HCT116 (cell line): ENCODE measurements at regions not wholly inside any gene's neighbourhood (a gene's known extent, or its start where the extent isn't known, plus 50 kb on each side); places are given as distances from the start of the nearest gene placed in this dataset.

ENCODE experiments used
- CTCF ChIP-seq, 3 experiments: fragments of 200-600 bp in 1 of 3; sonication (generic) in 1 of 3; IDR thresholded peaks in 2 of 3; conservative IDR thresholded peaks in 1 of 3; 2 replicates each; pipeline ENCODE4 v1.5.1; 2012 to 2017; ENCODE audit warnings: low read depth in 2 of 3, low read length in 2 of 3, antibody characterized with exemption in 1 of 3, borderline replicate concordance in 1 of 3, control low read depth in 1 of 3, mild to moderate bottlenecking in 1 of 3, mixed read lengths in 1 of 3, mixed run types in 1 of 3, moderate library complexity in 1 of 3; ENCODE audit not compliant: insufficient read depth in 1 of 3
- POLR2A ChIP-seq: IDR thresholded peaks from 2 replicates; pipeline ENCODE4 v1.7.0; 2011; ENCODE audit warnings: borderline replicate concordance; ENCODE audit not compliant: insufficient read depth, insufficient read length; ENCODE audit errors: extremely low read depth
- POLR2AphosphoS5 ChIP-seq: IDR thresholded peaks from 2 replicates; pipeline ENCODE4 v1.6.1; 2011; ENCODE audit warnings: mild to moderate bottlenecking, low read depth, low read length, moderate library complexity
- RAD21 ChIP-seq: IDR thresholded peaks from 2 replicates; pipeline ENCODE4 v1.6.1; 2012; ENCODE audit warnings: low read depth, mild to moderate bottlenecking
- YY1 ChIP-seq: IDR thresholded peaks from 2 replicates; pipeline ENCODE4 v1.6.1; 2011; ENCODE audit warnings: low read length, low read depth, moderate library complexity, mild to moderate bottlenecking; ENCODE audit not compliant: insufficient replicate concordance; ENCODE audit errors: extremely low read depth
- ZNF274 ChIP-seq: fragments of 200-500 bp; sonication (Bioruptor generic); IDR thresholded peaks from 2 replicates; pipeline ENCODE4 v1.6.1; 2014; ENCODE audit warnings: mild to moderate bottlenecking, low read depth, low read length, inconsistent platforms

GRCh38 chr4:67375291-67375690 lies 170.0 kb downstream of the CENPC start:
- TF ChIP-seq CTCF (IDR thresholded peaks at IDR 0.05 in 2 of 3, conservative IDR thresholded peaks at IDR 0.05 in 1 of 3; ENCODE audit: borderline replicate concordance in 1 of 3, insufficient read depth in 1 of 3, low read depth in 2 of 3, low read length in 2 of 3) (no peak), YY1 (no peak), POLR2A (no peak), POLR2AphosphoS5 (no peak), ZNF274 (no peak), RAD21 (no peak)
